Mucosa of descending colon (tissue), 3 donors: ENCODE measurements at regions not wholly inside any gene's neighbourhood (a gene's known extent, or its start where the extent isn't known, plus 50 kb on each side); places are given as distances from the start of the nearest gene placed in this dataset.

ENCODE experiments used
- ATAC-seq: fragments of 200-7000 bp; cut with Tn5 transposase; one replicate; pipeline ENCODE4 v1.9.1; 2020; ENCODE audit warnings: mild to moderate bottlenecking, moderate library complexity
- DNase-seq, 3 donors: peaks; one replicate each; pipeline ENCODE4 v3.0.0-alpha.2; 2020
- H3K36me3 ChIP-seq: fragments of 200-600 bp; one replicate; pipeline ENCODE4 v1.8.0; 2021; ENCODE audit warnings: low read depth, mild to moderate bottlenecking
- H3K4me1 ChIP-seq: fragments of 200-600 bp; one replicate; pipeline ENCODE4 v1.8.0; 2021; ENCODE audit warnings: low read depth, mild to moderate bottlenecking
- H3K4me3 ChIP-seq: fragments of 200-600 bp; one replicate; pipeline ENCODE4 v1.8.0; 2021; ENCODE audit warnings: mild to moderate bottlenecking
- H3K9me3 ChIP-seq: fragments of 200-600 bp; one replicate; pipeline ENCODE4 v1.8.0; 2021; ENCODE audit warnings: mild to moderate bottlenecking
- intact Hi-C, 2 donors: fragments of 100-400 bp; cut with DNase I in 1 of 2; cut with micrococcal nuclease in 1 of 2; formaldehyde crosslinking; loops; one replicate each; pipeline versions ENCODE4 v1.11.0 to v1.11.1; 2022; cut with DNase I, micrococcal nuclease
- TF ChIP-seq, protein P1 (sequence below): fragments of 200-600 bp; IDR thresholded peaks from one replicate; pipeline ENCODE4 v1.8.0; 2022; ENCODE audit warnings: antibody characterized with exemption, mild to moderate bottlenecking
- donor health status: DM: no; HTN: no; CAD: no; lungs with moderate emphysema.
- donor health status: DM: no; HTN: no; CAD: no.
- donor health status: DM: no; HTN: yes; CAD: no.

DNA sequence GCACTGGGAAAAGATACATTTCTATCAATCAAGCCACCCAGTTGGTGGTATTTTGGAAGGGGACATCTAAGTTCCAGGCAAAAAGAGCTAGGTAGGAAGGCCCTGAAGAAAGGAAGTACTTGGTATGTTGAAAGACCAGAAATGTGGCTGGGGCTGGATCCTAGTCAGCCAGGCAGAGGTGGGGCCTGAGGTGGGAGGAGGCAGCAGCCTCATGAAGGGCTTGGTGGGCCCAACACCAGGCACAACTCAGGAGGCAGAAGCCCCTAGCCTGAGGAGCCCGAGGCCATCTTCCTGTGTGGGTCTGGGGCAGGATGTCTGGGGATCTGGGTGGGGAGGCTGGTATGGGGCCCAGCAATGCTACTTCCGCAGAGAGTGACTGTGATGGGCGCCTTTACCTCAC is 105.9 kb downstream of the SALL1 start:
- Histone ChIP-seq H3K4me1 (no peaks in the 10 kb centered on the region), H3K36me3 (no peaks in the 10 kb centered on the region), H3K9me3 (no peaks in the 10 kb centered on the region), H3K4me3 (no peak overlapping the region)
- TF ChIP-seq, protein P1, sequence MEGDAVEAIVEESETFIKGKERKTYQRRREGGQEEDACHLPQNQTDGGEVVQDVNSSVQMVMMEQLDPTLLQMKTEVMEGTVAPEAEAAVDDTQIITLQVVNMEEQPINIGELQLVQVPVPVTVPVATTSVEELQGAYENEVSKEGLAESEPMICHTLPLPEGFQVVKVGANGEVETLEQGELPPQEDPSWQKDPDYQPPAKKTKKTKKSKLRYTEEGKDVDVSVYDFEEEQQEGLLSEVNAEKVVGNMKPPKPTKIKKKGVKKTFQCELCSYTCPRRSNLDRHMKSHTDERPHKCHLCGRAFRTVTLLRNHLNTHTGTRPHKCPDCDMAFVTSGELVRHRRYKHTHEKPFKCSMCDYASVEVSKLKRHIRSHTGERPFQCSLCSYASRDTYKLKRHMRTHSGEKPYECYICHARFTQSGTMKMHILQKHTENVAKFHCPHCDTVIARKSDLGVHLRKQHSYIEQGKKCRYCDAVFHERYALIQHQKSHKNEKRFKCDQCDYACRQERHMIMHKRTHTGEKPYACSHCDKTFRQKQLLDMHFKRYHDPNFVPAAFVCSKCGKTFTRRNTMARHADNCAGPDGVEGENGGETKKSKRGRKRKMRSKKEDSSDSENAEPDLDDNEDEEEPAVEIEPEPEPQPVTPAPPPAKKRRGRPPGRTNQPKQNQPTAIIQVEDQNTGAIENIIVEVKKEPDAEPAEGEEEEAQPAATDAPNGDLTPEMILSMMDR, result no peak
- DNase-seq (no peak), ATAC-seq (no peak)
- intact Hi-C loops, result no loop called here

DNA sequence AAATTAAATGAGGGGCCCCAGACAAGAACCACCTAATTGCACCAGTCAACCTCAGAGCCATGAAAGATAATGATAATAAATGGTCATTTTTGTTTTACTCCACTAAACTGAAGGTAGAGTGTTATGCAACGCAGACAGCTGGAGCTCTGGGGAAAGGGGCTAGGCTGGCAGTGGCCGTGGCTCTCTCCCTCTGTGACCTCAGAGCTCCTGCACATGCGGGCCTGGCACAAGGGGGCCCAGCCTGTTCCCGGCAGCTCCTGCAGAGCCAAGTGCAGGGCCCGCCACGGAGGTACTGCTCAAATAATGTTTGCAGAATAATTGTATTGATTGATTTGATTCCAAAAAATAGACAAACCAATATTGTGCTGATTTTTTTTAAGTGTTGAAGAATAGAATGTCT is 109.5 kb downstream of the SALL1 start:
- Histone ChIP-seq H3K4me3 (no peak overlapping the region), H3K4me1 (no peaks in the 10 kb centered on the region), H3K9me3 (no peaks in the 10 kb centered on the region), H3K36me3 (no peaks in the 10 kb centered on the region)
- ATAC-seq (no peak), DNase-seq (no peak)
- TF ChIP-seq, protein P1, result no peak
- intact Hi-C loops, result no loop called here

DNA sequence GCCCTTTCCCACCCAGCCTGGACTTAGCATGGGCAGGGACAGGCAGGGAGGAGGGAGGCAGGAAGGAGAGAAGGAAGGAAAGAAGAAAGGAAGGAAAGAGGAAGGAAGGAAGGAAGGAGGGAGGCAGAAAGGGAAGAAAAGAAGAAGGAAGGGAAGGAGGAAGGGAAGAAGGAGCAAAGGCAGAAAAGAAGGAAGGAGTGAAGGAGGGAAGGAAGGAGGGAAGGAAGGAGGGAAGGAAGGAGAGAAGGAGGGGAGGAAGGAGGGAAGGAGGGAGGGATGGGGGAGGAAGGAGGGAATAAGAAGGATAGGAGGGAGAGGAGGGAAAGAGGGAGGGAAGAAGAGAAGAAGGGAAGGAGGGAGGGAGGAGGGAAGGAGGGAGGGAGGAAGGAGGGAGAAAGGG is 110.4 kb downstream of the SALL1 start:
- TF ChIP-seq, protein P1, result no peak
- DNase-seq (no peak), ATAC-seq (no peak)
- Histone ChIP-seq H3K4me1 (no peaks in the 10 kb centered on the region), H3K9me3 (no peaks in the 10 kb centered on the region), H3K4me3 (no peak overlapping the region), H3K36me3 (no peaks in the 10 kb centered on the region)
- intact Hi-C loops, result no loop called here

DNA sequence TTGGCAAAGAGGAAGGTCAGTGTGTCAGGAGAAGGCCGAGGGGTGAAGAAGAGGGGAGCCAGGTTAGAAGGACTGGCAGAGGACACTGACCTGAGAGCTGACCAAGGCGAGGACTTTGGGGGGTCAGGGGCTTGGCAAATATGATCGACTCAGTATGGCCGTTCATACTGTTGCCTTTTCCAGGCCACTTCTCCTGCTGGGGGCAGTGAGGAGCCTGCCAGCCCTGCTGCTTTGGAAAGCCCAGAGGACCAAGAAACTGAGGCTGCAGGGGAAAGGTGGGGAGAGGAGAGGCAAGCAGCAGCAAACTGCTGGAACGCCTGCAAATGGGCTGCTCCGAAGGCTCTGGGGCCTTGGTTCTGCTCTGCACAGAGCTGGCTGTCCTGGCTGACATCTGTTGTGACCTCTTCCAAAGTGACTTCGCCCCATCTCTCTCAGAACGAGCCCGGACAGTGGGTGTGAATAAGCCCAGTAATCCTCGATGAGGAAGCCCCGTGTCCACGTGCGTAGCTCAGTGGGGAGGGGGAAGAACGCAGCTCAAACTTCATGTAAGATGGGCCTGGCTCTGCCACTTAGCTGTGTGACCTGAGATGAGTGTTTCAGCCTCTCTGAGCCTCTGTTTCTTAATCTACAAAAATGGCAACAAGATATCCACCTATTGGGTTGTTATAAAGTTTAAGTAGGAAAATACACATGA is 111.3 kb downstream of the SALL1 start:
- no peak for ATAC-seq
- Histone ChIP-seq H3K4me1 (no peaks in the 10 kb centered on the region), H3K36me3 (no peaks in the 10 kb centered on the region), H3K4me3 (no peak overlapping the region), H3K9me3 (no peaks in the 10 kb centered on the region)
- TF ChIP-seq, protein P1, result no peak
- intact Hi-C loops, result no loop called here
- no peak for DNase-seq

DNA sequence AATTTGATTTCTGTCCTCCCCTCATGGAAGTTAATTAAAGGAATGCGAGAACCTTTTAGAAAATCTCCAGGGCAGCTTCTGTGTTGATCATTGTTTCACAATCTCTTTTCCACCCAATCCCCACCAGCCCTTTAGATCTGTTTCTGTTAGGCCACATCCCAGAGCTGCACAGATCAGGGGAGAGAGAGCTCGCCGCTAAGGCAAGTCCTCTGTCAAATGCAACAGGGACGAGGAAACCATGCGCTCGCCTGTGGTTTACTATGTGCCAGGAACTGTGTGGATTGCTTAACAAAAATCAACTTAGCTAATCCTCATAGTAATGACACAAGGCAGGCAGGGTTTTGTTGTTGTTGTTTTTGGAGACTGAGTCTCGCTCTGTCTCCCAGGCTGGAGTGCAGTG is 115.4 kb downstream of the SALL1 start:
- no peak overlapping the region for H3K4me3 ChIP-seq
- intact Hi-C loops, result no loop called here
- no peaks in the 10 kb centered on the region for H3K9me3 ChIP-seq
- ATAC-seq, result no peak
- no peak for DNase-seq
- TF ChIP-seq, protein P1, result no peak
- H3K36me3 ChIP-seq, result no peaks in the 10 kb centered on the region
- no peaks in the 10 kb centered on the region for H3K4me1 ChIP-seq

DNA sequence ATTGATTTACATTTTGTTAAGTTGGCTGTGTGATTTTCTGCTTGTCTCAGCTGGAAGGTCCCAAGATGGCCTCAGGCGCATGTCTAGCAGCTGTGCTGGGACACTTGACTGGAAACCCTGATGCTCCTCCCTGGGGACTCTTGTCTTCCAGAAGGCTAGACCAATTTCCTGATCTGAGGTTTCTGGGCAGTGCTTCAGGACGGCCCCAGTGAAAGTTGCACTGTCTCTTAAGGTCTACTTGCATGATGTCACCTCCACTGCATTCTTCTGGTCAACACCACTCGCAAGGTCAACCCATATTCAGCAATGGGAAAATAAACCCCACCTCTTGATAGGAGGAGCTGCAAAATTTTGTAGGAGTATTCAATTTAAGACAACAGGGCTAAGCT is 116.0 kb downstream of the SALL1 start:
- no peak overlapping the region for H3K4me3 ChIP-seq
- no peaks in the 10 kb centered on the region for H3K4me1 ChIP-seq
- no peaks in the 10 kb centered on the region for H3K9me3 ChIP-seq
- intact Hi-C loops, result no loop called here
- no peak for ATAC-seq
- no peak for DNase-seq
- H3K36me3 ChIP-seq, result no peaks in the 10 kb centered on the region
- TF ChIP-seq, protein P1, result no peak
